Esophagus muscularis mucosa (tissue), 4 donors: ENCODE measurements at regions not wholly inside any gene's neighbourhood (a gene's known extent, or its start where the extent isn't known, plus 50 kb on each side); places are given as distances from the start of the nearest gene placed in this dataset.

ENCODE experiments used
- EP300 ChIP-seq: sonication (generic); formaldehyde crosslinking; IDR thresholded peaks from one replicate; pipeline ENCODE4 v1.6.1; 2017; ENCODE audit warnings: antibody characterized with exemption
- POLR2A ChIP-seq: fragments of 450-650 bp; IDR thresholded peaks from one replicate; pipeline ENCODE4 v1.6.1; 2017; ENCODE audit warnings: antibody characterized with exemption, moderate library complexity, mild to moderate bottlenecking, low read depth
- POLR2AphosphoS5 ChIP-seq, 2 donors: sonication (generic); formaldehyde crosslinking; IDR thresholded peaks; one replicate each; pipeline ENCODE4 v1.6.1; 2017; ENCODE audit warnings: antibody characterized with exemption in 2 of 2
- TF ChIP-seq, protein P1 (sequence below), 3 experiments: fragments of 200-600 bp in 2 of 3; fragments of 450-650 bp in 1 of 3; sonication (generic) in 2 of 3; IDR thresholded peaks; one replicate each; pipeline ENCODE4 v1.5.1; 2017 to 2019; ENCODE audit warnings: antibody characterized with exemption in 3 of 3, mild to moderate bottlenecking in 2 of 3, moderate library complexity in 1 of 3

DNA sequence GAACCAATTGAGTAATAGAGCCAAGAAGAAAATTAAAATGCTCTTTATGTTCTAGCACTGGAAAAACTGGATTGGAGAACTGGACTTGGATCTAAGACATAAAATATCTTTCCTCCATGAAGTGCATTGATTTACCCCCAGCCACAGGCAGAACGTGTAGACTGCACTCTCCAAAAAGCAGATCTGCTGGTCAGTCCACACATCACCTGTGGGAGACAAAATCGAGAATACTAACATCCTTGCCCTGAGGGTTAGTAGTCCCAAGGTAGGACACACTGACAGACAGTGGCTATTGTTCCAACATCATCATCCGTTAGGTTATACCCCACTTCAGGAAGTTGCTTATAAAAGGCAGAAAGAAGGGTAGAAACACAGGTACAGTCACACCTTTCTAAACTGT, 257.1 kb upstream of the STT3B start:
- TF ChIP-seq, protein P1, sequence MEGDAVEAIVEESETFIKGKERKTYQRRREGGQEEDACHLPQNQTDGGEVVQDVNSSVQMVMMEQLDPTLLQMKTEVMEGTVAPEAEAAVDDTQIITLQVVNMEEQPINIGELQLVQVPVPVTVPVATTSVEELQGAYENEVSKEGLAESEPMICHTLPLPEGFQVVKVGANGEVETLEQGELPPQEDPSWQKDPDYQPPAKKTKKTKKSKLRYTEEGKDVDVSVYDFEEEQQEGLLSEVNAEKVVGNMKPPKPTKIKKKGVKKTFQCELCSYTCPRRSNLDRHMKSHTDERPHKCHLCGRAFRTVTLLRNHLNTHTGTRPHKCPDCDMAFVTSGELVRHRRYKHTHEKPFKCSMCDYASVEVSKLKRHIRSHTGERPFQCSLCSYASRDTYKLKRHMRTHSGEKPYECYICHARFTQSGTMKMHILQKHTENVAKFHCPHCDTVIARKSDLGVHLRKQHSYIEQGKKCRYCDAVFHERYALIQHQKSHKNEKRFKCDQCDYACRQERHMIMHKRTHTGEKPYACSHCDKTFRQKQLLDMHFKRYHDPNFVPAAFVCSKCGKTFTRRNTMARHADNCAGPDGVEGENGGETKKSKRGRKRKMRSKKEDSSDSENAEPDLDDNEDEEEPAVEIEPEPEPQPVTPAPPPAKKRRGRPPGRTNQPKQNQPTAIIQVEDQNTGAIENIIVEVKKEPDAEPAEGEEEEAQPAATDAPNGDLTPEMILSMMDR (IDR thresholded peaks at IDR 0.05) = no peak
- no peak for TF ChIP-seq POLR2AphosphoS5 (IDR thresholded peaks at IDR 0.05)
- no peak for TF ChIP-seq POLR2A
- TF ChIP-seq EP300 = no peak
